ENCODE measurements at regions not wholly inside any gene's neighbourhood (a gene's known extent, or its start where the extent isn't known, plus 50 kb on each side); places are given as distances from the start of the nearest gene placed in this dataset.

GRCh38 chr2:23291239-23291638 lies 93.7 kb upstream of the KLHL29 start:
- CTCF ChIA-PET, result no interaction called here
- no peak for DNase-seq (ENCODE audit: extremely low spot score)
- POLR2A ChIA-PET, result no interaction called here
- TF ChIP-seq FOXK2 (IDR thresholded peaks at IDR 0.05) (no peak), HDGF (IDR thresholded peaks at IDR 0.05; ENCODE audit: borderline replicate concordance) (no peak), CTBP1 (IDR thresholded peaks at IDR 0.05; ENCODE audit: borderline replicate concordance) (no peak), SUZ12 (IDR thresholded peaks at IDR 0.05) (no peak), SP1 (IDR thresholded peaks at IDR 0.05) (no peak), ELF4 (IDR thresholded peaks at IDR 0.05) (no peak), BHLHE40 (IDR thresholded peaks at IDR 0.05; ENCODE audit: borderline replicate concordance) (no peak), TARDBP (IDR thresholded peaks at IDR 0.05) (no peak), FOXA1 (IDR thresholded peaks at IDR 0.05) (no peak), PKNOX1 (IDR thresholded peaks at IDR 0.05) (no peak), ZNF384 (IDR thresholded peaks at IDR 0.05) (no peak), LEF1 (IDR thresholded peaks at IDR 0.05; ENCODE audit: borderline replicate concordance) (no peak), FOXM1 (IDR thresholded peaks at IDR 0.05; ENCODE audit: borderline replicate concordance) (no peak), L3MBTL2 (conservative IDR thresholded peaks at IDR 0.05) (no peak), ARNT (IDR thresholded peaks at IDR 0.05) (no peak), NFRKB (IDR thresholded peaks at IDR 0.05) (no peak)

- CTCF ChIA-PET, result no interaction called here
- POLR2A ChIA-PET, result no interaction called here
- no peak for TF ChIP-seq L3MBTL2 (conservative IDR thresholded peaks at IDR 0.05)
- no peak for TF ChIP-seq BHLHE40 (IDR thresholded peaks at IDR 0.05; ENCODE audit: borderline replicate concordance)
- TF ChIP-seq ZNF384 (IDR thresholded peaks at IDR 0.05), result no peak
- no peak for TF ChIP-seq HDGF (IDR thresholded peaks at IDR 0.05; ENCODE audit: borderline replicate concordance)
- no peak for TF ChIP-seq NFRKB (IDR thresholded peaks at IDR 0.05)
- TF ChIP-seq ELF4 (IDR thresholded peaks at IDR 0.05), result no peak
- TF ChIP-seq TARDBP (IDR thresholded peaks at IDR 0.05), result no peak
- DNase-seq (ENCODE audit: extremely low spot score), result no peak
Observed at GRCh38 chr2:23292024-23292423, 93.0 kb upstream of the KLHL29 start.

GRCh38 chr2:23293063-23293462 lies 91.9 kb upstream of the KLHL29 start:
- TF ChIP-seq FOXK2 (IDR thresholded peaks at IDR 0.05) (no peak), ZNF384 (IDR thresholded peaks at IDR 0.05) (no peak), LEF1 (IDR thresholded peaks at IDR 0.05; ENCODE audit: borderline replicate concordance) (no peak), FOXM1 (IDR thresholded peaks at IDR 0.05; ENCODE audit: borderline replicate concordance) (no peak), CTBP1 (IDR thresholded peaks at IDR 0.05; ENCODE audit: borderline replicate concordance) (no peak), ARNT (IDR thresholded peaks at IDR 0.05) (no peak), SUZ12 (IDR thresholded peaks at IDR 0.05) (no peak), SP1 (IDR thresholded peaks at IDR 0.05) (no peak), TARDBP (IDR thresholded peaks at IDR 0.05) (no peak), FOXA1 (IDR thresholded peaks at IDR 0.05) (no peak)
- ChIA-PET CTCF (interaction anchor here (0.8 to 1.5 kb wide), 2 partner anchors 35 to 389 kb away, joined by 3 read pairs; no protein-coding TSS in a partner anchor), POLR2A (no interaction called here)
- DNase-seq (ENCODE audit: extremely low spot score), result no peak

- TF ChIP-seq ARNT (IDR thresholded peaks at IDR 0.05) (no peak), FOXA1 (IDR thresholded peaks at IDR 0.05) (no peak), SP1 (IDR thresholded peaks at IDR 0.05) (no peak), HDGF (IDR thresholded peaks at IDR 0.05; ENCODE audit: borderline replicate concordance) (no peak)
- CTCF ChIA-PET, result interaction anchor here (0.8 to 1.5 kb wide), 2 partner anchors 34 to 389 kb away, joined by 3 read pairs; no protein-coding TSS in a partner anchor
- no peak for DNase-seq (ENCODE audit: extremely low spot score)
- POLR2A ChIA-PET, result no interaction called here
Observed at GRCh38 chr2:23293731-23294130, 91.2 kb upstream of the KLHL29 start.

- TF ChIP-seq ZNF384 (IDR thresholded peaks at IDR 0.05) (no peak), TARDBP (IDR thresholded peaks at IDR 0.05) (no peak), NFRKB (IDR thresholded peaks at IDR 0.05) (no peak), FOXK2 (IDR thresholded peaks at IDR 0.05) (no peak), L3MBTL2 (conservative IDR thresholded peaks at IDR 0.05) (no peak), SP1 (IDR thresholded peaks at IDR 0.05) (no peak), HDGF (IDR thresholded peaks at IDR 0.05; ENCODE audit: borderline replicate concordance) (no peak), SUZ12 (IDR thresholded peaks at IDR 0.05) (no peak)
- CTCF ChIA-PET, result interaction anchor here (1.5 kb wide), 1 partner anchor 390 kb away, joined by 3 read pairs; no protein-coding TSS in a partner anchor
- no peak for DNase-seq (ENCODE audit: extremely low spot score)
- POLR2A ChIA-PET, result no interaction called here
Observed at GRCh38 chr2:23294238-23294637, 90.7 kb upstream of the KLHL29 start.

- no peak for DNase-seq (ENCODE audit: extremely low spot score)
- ChIA-PET CTCF (interaction anchor here (1.2 kb wide), 1 partner anchor 9 kb away, joined by 3 read pairs; no protein-coding TSS in a partner anchor), POLR2A (no interaction called here)
- no peak for TF ChIP-seq BHLHE40 (IDR thresholded peaks at IDR 0.05; ENCODE audit: borderline replicate concordance)
- no peak for TF ChIP-seq LEF1 (IDR thresholded peaks at IDR 0.05; ENCODE audit: borderline replicate concordance)
- no peak for TF ChIP-seq SUZ12 (IDR thresholded peaks at IDR 0.05)
- no peak for TF ChIP-seq CTBP1 (IDR thresholded peaks at IDR 0.05; ENCODE audit: borderline replicate concordance)
Observed at GRCh38 chr2:23296691-23297090, 88.3 kb upstream of the KLHL29 start.

GRCh38 chr2:23297112-23297511 lies 87.9 kb upstream of the KLHL29 start:
- ChIA-PET POLR2A (no interaction called here), CTCF (interaction anchor here (0.6 to 1.2 kb wide), 2 partner anchors 10 to 98 kb away, joined by 3 read pairs; no protein-coding TSS in a partner anchor)
- DNase-seq (ENCODE audit: extremely low spot score), result no peak
- TF ChIP-seq FOXM1 (IDR thresholded peaks at IDR 0.05; ENCODE audit: borderline replicate concordance), result no peak
- no peak for TF ChIP-seq FOXA1 (IDR thresholded peaks at IDR 0.05)
- TF ChIP-seq SP1 (IDR thresholded peaks at IDR 0.05), result no peak
- no peak for TF ChIP-seq PKNOX1 (IDR thresholded peaks at IDR 0.05)
- no peak for TF ChIP-seq SUZ12 (IDR thresholded peaks at IDR 0.05)
- TF ChIP-seq NFRKB (IDR thresholded peaks at IDR 0.05), result no peak
- TF ChIP-seq LEF1 (IDR thresholded peaks at IDR 0.05; ENCODE audit: borderline replicate concordance), result no peak
- no peak for TF ChIP-seq TARDBP (IDR thresholded peaks at IDR 0.05)
- no peak for TF ChIP-seq HDGF (IDR thresholded peaks at IDR 0.05; ENCODE audit: borderline replicate concordance)
- no peak for TF ChIP-seq CTBP1 (IDR thresholded peaks at IDR 0.05; ENCODE audit: borderline replicate concordance)
- TF ChIP-seq ZNF384 (IDR thresholded peaks at IDR 0.05), result no peak
- TF ChIP-seq L3MBTL2 (conservative IDR thresholded peaks at IDR 0.05), result no peak
- TF ChIP-seq ELF4 (IDR thresholded peaks at IDR 0.05), result no peak
- TF ChIP-seq FOXK2 (IDR thresholded peaks at IDR 0.05), result no peak
